ENCODE measurements at regions not wholly inside any gene's neighbourhood (a gene's known extent, or its start where the extent isn't known, plus 50 kb on each side); places are given as distances from the start of the nearest gene placed in this dataset.

DNA sequence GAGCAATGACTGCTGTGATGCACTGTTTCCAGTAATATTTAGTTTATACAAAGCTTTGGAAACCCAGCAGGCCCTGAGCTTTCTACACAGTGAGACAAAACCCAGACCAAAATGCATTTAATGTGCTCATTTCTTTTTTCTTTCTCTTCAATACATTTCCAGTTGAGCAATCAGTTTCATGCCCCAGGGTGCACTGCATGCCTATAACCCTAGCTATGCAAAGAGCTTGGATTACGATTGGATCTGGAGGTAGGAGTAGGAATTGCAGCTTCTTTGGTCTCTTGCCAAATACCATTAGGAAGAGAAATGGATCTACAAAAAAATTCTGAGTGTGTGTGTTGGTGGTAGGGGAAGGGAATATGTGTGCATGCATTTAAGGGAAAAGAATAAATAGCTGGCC, 1001.4 kb downstream of the SQOR start:
- no peak for TF ChIP-seq MYC (IDR thresholded peaks at IDR 0.05; ENCODE audit: insufficient read depth, insufficient read length, insufficient replicate concordance, low read length, severe bottlenecking)
- TF ChIP-seq, protein P1, sequence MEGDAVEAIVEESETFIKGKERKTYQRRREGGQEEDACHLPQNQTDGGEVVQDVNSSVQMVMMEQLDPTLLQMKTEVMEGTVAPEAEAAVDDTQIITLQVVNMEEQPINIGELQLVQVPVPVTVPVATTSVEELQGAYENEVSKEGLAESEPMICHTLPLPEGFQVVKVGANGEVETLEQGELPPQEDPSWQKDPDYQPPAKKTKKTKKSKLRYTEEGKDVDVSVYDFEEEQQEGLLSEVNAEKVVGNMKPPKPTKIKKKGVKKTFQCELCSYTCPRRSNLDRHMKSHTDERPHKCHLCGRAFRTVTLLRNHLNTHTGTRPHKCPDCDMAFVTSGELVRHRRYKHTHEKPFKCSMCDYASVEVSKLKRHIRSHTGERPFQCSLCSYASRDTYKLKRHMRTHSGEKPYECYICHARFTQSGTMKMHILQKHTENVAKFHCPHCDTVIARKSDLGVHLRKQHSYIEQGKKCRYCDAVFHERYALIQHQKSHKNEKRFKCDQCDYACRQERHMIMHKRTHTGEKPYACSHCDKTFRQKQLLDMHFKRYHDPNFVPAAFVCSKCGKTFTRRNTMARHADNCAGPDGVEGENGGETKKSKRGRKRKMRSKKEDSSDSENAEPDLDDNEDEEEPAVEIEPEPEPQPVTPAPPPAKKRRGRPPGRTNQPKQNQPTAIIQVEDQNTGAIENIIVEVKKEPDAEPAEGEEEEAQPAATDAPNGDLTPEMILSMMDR (IDR thresholded peaks at IDR 0.05 in 2 of 3, conservative IDR thresholded peaks at IDR 0.05 in 1 of 3; ENCODE audit: control insufficient read depth in 2 of 3, extremely low read depth in 1 of 3, insufficient read depth in 1 of 3, low read depth in 3 of 3, low read length in 3 of 3): no peak
- no peak for TF ChIP-seq TCF7 (IDR thresholded peaks at IDR 0.05; ENCODE audit: borderline replicate concordance)
- no peak for TF ChIP-seq RAD21 (IDR thresholded peaks at IDR 0.05; ENCODE audit: insufficient read depth, low read depth, low read length)
- TF ChIP-seq NFYB (IDR thresholded peaks at IDR 0.05; ENCODE audit: insufficient read depth, low read depth, low read length): no peak

Data from GM12878 (cell line).